22Rv1 (cell line): ENCODE measurements at regions not wholly inside any gene's neighbourhood (a gene's known extent, or its start where the extent isn't known, plus 50 kb on each side); places are given as distances from the start of the nearest gene placed in this dataset.

Experiments used
- ZFX ChIP-seq: fragments of 450-650 bp; IDR thresholded peaks from 2 replicates; pipeline ENCODE4 v1.6.1; 2017; ENCODE audit warnings: antibody characterized with exemption, borderline replicate concordance
- TF ChIP-seq, protein P1 (sequence below): fragments of 450-650 bp; IDR thresholded peaks from 2 replicates; pipeline ENCODE4 v1.5.1; 2017; ENCODE audit warnings: mild to moderate bottlenecking

DNA sequence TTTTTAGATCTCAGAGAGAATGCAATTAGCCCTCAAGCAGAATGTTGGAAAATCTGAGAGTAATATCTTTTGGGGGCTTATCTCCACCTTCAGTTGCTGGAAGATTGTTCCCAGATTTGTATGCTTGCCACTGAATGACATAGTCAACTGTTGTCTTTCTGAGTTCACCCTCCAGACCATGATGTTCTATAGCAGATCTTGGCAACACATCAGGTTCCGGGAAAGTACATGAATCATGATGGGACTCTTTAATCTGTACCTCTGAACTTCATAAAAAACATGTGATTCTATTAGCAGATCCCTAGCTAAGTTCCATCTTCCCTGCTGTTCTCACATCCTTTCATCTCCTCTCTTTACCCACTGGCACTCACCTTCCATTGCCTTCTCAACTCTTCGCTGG lies 68.9 kb downstream of the PLCE1 start:
- TF ChIP-seq, protein P1, sequence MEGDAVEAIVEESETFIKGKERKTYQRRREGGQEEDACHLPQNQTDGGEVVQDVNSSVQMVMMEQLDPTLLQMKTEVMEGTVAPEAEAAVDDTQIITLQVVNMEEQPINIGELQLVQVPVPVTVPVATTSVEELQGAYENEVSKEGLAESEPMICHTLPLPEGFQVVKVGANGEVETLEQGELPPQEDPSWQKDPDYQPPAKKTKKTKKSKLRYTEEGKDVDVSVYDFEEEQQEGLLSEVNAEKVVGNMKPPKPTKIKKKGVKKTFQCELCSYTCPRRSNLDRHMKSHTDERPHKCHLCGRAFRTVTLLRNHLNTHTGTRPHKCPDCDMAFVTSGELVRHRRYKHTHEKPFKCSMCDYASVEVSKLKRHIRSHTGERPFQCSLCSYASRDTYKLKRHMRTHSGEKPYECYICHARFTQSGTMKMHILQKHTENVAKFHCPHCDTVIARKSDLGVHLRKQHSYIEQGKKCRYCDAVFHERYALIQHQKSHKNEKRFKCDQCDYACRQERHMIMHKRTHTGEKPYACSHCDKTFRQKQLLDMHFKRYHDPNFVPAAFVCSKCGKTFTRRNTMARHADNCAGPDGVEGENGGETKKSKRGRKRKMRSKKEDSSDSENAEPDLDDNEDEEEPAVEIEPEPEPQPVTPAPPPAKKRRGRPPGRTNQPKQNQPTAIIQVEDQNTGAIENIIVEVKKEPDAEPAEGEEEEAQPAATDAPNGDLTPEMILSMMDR, result no peak
- TF ChIP-seq ZFX, result no peak
